GM21576 (cell line): ENCODE measurements at regions not wholly inside any gene's neighbourhood (a gene's known extent, or its start where the extent isn't known, plus 50 kb on each side); places are given as distances from the start of the nearest gene placed in this dataset.

Experiments
- ATAC-seq: cut with Tn5 transposase; IDR thresholded peaks from one replicate; pipeline ENCODE4 v1.9.1; 2021; ENCODE audit warnings: mild to moderate bottlenecking, moderate library complexity; ENCODE audit not compliant: unreplicated experiment

- ATAC-seq, result no peak
Observed at GRCh38 chr6:118761645-118762044, 110.3 kb upstream of the CEP85L start.

DNA sequence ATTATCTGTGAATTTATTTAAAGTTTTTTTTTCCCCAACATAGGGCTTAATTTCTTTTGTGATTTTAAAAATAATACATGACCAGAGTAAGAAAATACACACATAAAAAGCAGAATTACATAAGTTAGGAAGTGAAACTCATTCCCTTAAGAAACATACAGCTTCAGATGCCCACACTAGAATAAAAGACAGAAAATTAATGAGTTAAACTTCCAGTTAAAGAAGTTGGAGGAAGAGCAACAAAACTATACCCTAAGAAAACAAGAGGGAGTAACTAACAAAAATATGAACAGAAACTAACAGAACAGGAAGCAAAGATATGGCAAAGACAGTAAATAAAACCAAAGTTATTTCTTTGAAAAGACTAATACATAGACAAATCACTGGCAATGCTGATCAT, 107.6 kb upstream of the CEP85L start:
- no peak for ATAC-seq

DNA sequence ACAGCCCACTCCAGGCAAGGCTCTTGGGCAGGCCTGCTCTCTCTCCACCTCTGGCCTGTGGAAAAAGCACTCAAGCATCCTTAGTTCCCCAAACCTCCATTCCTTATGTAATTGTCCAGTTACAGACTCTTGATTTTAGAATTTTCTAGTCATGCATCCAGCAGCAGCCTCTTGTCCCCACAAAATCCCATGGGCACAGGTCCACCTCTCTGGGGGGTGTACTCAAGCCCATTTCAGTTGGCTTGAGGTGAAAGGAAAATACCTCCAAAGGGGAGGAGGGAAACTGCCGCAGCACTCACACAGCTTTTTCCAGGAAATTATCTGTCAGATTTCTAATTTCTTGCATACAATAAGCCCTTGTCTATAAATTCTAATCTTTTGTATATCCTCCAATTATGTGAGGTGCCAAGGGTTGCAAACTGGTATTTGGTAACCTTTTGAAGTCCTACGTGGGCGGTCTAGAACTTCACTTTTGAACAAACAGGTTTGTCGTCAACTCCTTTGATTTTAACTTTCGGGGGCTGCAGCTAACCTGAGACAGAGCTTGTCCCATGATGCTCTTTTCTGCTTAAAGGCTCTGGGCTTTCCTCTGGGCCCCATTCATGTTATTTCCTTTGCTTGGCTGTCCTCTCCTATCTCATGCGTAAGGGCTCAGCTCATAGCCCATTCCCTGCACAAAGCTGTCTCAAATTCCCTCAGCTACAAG, 104.7 kb upstream of the CEP85L start:
- no peak for ATAC-seq

GRCh38 chr6:118752803-118753202, 101.4 kb upstream of the CEP85L start:
- ATAC-seq, result no peak

- ATAC-seq, result no peak
Observed at GRCh38 chr6:118751072-118751471, 99.7 kb upstream of the CEP85L start.

- ATAC-seq, result no peak
Observed at GRCh38 chr6:118750143-118750542, 98.8 kb upstream of the CEP85L start.

DNA sequence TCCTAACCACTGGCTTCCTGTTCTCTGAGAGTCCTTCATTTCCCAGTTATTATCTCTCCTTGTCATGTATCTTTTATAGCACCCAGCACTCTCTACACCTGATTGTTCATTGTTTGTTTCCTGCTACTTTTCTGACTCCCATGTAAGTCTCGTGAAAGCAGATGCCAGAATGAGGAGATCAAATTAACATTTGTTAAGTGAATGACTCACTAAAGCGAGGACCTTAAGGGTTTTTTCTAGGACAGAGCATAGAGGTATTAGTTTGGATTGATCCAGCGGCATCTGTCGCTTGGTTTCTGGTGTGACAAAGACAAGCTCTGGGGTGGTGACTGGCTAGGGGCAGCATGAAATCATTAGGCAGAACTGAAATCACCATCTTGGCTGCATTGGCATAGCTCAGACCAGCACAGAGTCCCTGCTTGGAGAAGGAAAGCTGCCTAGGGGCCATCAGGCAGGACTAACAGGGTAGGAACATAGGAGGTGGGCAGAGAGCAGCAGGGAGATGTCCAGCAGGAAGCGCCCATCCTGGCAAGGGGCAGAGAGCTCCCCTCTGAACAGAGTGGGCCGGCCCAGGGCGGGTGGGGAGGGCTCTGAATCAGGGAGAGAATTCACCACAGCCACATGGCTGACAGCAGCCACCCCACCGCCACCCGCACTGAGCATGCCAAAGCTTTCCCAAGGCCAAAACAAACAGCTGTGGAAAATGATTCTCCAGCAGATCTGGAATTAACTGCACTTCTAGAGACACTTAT, 97.1 kb upstream of the CEP85L start:
- no peak for ATAC-seq

DNA sequence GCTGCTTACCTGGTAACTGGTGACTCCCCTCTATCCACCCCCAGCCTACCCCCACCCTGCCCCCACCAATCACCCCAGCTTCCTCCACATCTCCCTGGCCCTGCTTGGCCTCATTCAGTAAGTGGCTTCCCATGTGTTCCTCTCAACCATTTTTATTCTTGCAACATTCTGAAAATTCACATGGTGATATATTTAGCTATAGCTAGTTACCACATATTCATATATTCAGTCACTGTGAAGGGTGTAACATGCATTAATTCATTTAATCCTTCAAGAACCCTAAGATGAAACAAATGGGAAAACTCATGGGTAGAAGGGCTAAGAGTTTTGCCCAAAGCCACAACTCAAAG, 95.4 kb upstream of the CEP85L start:
- no peak for ATAC-seq

DNA sequence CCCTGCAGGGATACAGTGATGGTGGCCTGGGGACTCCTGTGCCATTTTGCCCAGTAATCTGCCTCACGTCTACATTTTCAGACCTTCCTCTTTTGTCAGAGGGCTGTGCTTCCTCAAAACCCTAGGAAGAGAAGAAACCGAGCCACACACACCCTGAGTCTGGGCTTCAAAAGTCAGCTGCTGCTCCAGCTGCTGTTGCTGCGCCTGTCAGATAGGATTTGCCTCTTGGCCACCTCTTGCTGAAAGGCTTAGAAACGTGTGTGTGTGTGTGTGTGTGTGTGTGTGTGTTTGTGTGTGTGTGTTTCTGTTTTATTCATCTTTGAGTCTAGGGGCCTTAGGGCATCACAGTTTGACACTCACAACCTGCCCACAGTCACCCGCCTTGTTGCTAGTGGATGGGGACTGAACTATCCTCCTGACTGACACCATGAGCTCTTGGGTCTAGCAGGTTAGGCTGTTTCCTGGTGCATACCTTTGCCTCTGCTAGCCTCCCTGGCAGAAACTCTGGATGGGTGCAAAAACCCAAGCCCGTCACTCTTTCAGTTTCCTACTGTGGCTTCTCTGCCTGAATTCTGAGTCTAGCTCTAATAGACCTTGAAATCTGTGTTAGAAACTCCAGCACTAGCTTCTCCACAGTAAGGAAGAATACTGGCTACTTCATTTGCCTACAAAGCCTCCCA, 94.9 kb upstream of the CEP85L start:
- no peak for ATAC-seq

DNA sequence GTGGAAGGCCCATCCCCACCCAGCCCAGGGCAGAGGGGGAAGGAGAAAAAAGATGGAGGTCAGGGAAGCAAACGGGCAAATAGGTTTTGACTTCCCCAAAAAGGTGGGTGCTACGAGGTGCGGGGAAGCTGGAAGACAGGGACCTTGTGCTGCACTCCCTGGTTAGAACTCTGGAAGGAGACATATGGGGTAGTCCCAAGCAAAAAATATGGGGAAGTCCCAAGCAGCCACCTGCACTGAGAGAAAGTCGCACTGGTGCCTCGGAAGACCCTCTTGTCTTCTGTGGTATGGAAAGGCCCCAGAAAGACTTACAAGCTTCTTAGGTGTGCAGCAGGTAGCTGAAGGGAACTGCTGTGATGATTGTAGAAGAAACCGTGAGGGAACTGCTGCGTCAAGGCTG, 93.8 kb upstream of the CEP85L start:
- ATAC-seq, result no peak

DNA sequence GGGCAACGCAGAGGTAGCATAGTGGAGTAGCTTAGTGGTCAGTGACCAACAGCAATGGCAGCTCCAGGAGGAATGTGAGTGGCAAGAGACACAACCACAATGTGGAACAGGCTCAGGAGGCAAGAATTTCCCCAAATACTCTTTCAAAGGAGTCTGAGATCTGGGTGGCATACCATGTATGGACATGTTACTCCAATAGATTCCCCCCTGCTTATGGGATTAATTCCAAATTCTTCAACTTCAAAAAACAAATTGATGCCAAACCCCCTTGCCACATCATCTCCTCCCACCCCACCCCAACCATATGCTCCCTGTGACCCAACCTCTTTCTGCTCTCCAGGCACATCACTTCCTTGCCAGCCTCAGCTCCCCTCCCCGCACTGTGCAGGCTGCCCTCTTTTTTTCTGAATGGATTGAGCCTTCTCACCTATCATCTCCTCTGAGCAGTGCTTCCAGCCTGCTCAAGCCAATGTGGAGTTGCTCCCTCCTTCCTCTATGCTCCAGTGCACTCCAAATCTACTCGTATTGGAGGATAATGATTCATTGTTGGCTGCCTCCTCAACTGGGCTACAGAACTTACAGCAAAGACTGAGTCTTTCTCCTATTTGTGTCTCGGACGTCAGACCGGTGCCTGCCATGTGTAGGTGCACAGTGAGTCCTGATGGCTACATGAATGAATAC, 93.0 kb upstream of the CEP85L start:
- ATAC-seq, result no peak

GRCh38 chr6:118743746-118744145, 92.4 kb upstream of the CEP85L start:
- ATAC-seq, result no peak

GRCh38 chr6:118740372-118740771, 89.0 kb upstream of the CEP85L start:
- ATAC-seq, result no peak

DNA sequence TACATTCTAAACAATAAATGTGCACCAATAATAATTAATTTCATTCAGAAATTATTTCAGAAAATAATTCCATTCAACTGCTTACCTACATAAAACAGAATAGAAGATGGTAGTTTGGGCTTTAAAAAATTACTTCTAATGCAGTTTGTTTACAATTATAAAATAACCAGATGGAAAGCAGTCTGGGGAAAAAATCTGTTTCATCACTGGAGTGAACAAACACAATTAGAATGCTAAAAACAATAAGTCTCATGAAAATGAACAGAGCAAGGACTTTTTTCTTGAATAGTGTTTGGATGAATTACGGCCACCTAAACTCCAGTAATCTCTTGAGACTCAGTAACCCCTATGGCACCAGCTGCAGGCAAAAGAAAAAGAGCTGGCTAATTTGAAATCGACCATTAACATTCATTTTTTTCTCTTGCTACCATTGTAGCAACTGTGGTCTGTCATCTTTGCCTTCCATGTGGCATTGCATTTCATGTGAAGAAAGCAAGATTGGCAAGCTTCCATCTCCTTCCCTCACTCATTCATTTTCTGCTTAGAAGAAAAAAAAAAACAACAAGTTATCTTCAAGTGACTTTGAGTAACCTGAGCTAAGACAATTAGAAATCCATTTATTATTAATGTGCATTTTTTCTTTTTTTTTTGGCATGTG, 88.4 kb upstream of the CEP85L start:
- ATAC-seq, result no peak

GRCh38 chr6:118736440-118736839, 85.0 kb upstream of the CEP85L start:
- ATAC-seq, result no peak

GRCh38 chr6:118735320-118735719, 83.9 kb upstream of the CEP85L start:
- ATAC-seq, result no peak

DNA sequence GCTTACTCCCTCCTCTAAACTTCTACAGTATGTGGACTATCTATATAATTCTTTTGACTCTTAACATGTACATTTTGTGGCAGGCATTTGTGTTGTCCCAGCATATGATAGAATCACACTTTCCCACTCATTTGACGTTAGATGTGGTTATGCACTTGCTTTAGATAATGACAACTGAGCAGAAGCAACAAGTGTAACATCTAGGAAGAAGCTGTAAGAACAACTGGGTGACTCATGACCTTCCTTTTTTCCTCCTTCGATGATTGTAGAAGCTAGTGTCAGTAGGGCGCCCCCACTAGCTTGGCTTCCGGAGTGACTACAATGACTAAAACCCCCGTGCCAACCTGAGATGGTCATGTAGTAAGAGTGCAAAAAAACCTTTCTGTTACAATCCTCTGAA, 74.6 kb upstream of the CEP85L start:
- ATAC-seq, result no peak

DNA sequence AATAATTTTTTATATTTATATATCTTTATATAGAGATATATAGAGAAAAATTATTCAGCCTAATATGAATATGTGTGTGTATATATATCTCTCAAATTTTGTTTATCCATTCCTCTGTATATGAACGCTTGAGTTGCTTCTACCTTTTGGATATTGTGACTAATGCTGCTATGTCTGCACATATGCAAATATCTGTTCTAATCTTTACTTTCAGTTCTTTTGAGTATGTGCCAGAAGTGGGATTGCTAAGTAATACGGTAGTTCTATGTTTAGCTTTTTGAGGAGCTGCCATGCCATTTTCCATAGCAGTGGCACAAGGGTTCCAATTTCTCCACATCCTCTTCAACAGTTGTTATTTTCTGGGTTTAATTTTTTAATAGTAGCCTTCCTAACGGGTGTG, 72.8 kb upstream of the CEP85L start:
- peak; percentile 83 for ATAC-seq

DNA sequence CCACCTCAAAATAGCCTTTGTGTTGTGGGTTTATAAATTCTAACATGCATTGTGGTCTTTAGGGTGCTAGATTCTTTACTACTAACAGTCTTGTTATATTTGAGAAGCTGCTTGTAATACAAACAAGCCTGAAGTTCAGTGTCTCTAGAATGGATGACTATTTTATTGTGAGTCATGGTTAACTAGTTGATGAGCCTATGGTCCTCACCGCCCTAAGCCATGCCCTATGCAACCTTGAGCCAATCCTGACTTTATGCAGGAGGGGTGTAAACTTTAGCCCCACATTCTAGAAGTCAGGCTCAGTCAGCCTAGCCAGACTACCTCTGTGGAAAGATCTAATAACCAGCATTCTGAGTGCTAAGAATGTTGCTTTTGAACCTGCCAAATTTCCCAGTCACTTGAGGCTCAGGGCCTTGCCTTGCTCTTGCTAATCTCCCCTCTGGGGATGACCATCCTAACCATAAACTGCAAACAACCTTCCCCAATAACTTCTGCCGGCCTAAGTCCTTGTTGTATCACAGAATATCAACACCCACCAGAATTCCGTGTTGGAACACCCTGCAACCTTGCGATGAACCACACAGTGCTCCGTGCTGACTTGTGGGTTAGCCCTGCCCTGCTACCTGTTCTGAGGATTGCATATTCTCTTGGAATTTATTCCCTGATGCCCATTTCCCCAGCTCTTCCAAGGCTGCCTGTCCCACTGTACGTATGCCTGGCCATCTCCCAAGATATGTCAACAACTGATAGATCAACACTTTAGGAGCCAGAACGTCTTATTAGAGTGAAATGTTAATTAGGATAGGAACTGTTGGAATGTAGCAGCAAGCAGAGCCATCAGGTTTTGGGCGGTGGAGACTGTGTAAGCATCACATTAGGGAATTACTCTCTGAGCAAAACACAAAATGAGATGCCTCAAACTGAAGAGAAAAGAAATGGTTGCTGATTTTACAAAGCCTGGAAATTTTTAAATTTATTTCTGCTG, 71.7 kb upstream of the CEP85L start:
- no peak for ATAC-seq

DNA sequence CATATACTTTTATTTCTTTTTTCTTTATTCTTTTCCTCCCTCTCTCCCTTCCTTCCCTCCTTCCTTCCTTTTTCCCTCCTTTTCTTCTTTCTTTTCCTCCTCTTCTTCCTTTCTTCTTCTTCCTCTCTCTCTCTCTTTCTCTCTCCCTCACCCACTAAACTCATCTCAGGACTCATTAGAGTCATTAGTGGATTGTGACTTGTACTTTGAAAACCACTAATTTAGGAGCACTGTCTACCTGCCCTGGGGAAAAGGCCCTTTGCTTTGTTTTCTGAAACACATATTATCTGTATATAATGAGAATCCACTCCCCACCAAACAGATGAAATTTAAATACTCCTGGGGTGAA, 68.7 kb upstream of the CEP85L start:
- no peak for ATAC-seq
